ENCODE measurements at regions not wholly inside any gene's neighbourhood (a gene's known extent, or its start where the extent isn't known, plus 50 kb on each side); places are given as distances from the start of the nearest gene placed in this dataset.

GRCh38 chr5:109468737-109469420 is 59.1 kb upstream of the PJA2 start:
- peak; percentile 66 for ATAC-seq
- peak; percentile 81 for DNase-seq

GRCh38 chr5:109468288-109468676 is 58.5 kb upstream of the PJA2 start:
- ATAC-seq = no peak
- no peak for DNase-seq

- DNase-seq (no peak), ATAC-seq (no peak)
These were observed 57.3 kb upstream of the PJA2 start for GRCh38 chr5:109467058-109467457.

Data from stimulated activated naive CD8-positive, alpha-beta T cell treated with anti-CD3 and anti-CD28 coated beads, Interleukin-15, Interleukin-2, amounts not matched to agents 100 U/mL and 50 U/mL, for 24 hours (primary cell).